ENCODE measurements at regions not wholly inside any gene's neighbourhood (a gene's known extent, or its start where the extent isn't known, plus 50 kb on each side); places are given as distances from the start of the nearest gene placed in this dataset.

- DNase-seq: no peak
- H3K27ac Mint-ChIP-seq: no peak overlapping the region
- ATAC-seq (ENCODE audit: low read depth): no peak
Measured at GRCh38 chr2:176960736-176961520, 251.7 kb upstream of the HNRNPA3 start.

GRCh38 chr2:176961775-176962619 lies 250.6 kb upstream of the HNRNPA3 start:
- no peak for DNase-seq
- POLR2A ChIA-PET: no interaction called here
- Mint-ChIP-seq H3K4me3 (no peak overlapping the region), H3K36me3 (no peaks in the 10 kb centered on the region), H3K27me3 (peaks cover 31% of the 10 kb centered on the region), H3K9me3 (no peaks in the 10 kb centered on the region), H3K27ac (no peak overlapping the region), H3K4me1 (no peaks in the 10 kb centered on the region)
- no peak for ATAC-seq (ENCODE audit: low read depth)

More at GRCh38 chr2:176960736-176961520, 251.7 kb upstream of the HNRNPA3 start:
- POLR2A ChIA-PET: no interaction called here
- Mint-ChIP-seq H3K9me3 (no peaks in the 10 kb centered on the region), H3K36me3 (no peaks in the 10 kb centered on the region), H3K4me1 (peaks cover 1% of the 10 kb centered on the region), H3K27me3 (peaks cover 30% of the 10 kb centered on the region), H3K4me3 (no peak overlapping the region)

- Mint-ChIP-seq H3K27ac (no peak overlapping the region), H3K4me3 (no peak overlapping the region), H3K9me3 (no peaks in the 10 kb centered on the region), H3K36me3 (no peaks in the 10 kb centered on the region), H3K4me1 (no peaks in the 10 kb centered on the region), H3K27me3 (peaks cover 33% of the 10 kb centered on the region)
- no peak for ATAC-seq (ENCODE audit: low read depth)
- no peak for DNase-seq
- POLR2A ChIA-PET: no interaction called here
Measured at GRCh38 chr2:176963568-176964287, 248.9 kb upstream of the HNRNPA3 start.

GRCh38 chr2:176967911-176968450 lies 244.6 kb upstream of the HNRNPA3 start:
- no peaks in the 10 kb centered on the region for H3K36me3 Mint-ChIP-seq
- ATAC-seq (ENCODE audit: low read depth): no peak
- no peaks in the 10 kb centered on the region for H3K4me1 Mint-ChIP-seq
- H3K27ac Mint-ChIP-seq: no peak overlapping the region
- no peak overlapping the region for H3K4me3 Mint-ChIP-seq
- POLR2A ChIA-PET: no interaction called here
- peaks cover 21% of the 10 kb centered on the region for H3K27me3 Mint-ChIP-seq
- DNase-seq: no peak
- H3K9me3 Mint-ChIP-seq: no peaks in the 10 kb centered on the region

GRCh38 chr2:176969642-176970359 lies 242.8 kb upstream of the HNRNPA3 start:
- peaks cover 16% of the 10 kb centered on the region for H3K27me3 Mint-ChIP-seq
- H3K9me3 Mint-ChIP-seq: no peaks in the 10 kb centered on the region
- POLR2A ChIA-PET: no interaction called here
- H3K36me3 Mint-ChIP-seq: no peaks in the 10 kb centered on the region
- DNase-seq: no peak
- no peaks in the 10 kb centered on the region for H3K4me1 Mint-ChIP-seq
- no peak for ATAC-seq (ENCODE audit: low read depth)
- H3K4me3 Mint-ChIP-seq: no peak overlapping the region
- H3K27ac Mint-ChIP-seq: no peak overlapping the region

GRCh38 chr2:176976736-176977685 lies 235.6 kb upstream of the HNRNPA3 start:
- peaks cover 21% of the 10 kb centered on the region for H3K27me3 Mint-ChIP-seq
- no peaks in the 10 kb centered on the region for H3K4me1 Mint-ChIP-seq
- POLR2A ChIA-PET: no interaction called here
- no peak for DNase-seq
- no peak overlapping the region for H3K4me3 Mint-ChIP-seq
- H3K9me3 Mint-ChIP-seq: no peaks in the 10 kb centered on the region
- peaks cover 1% of the 10 kb centered on the region for H3K36me3 Mint-ChIP-seq
- no peak overlapping the region for H3K27ac Mint-ChIP-seq
- ATAC-seq (ENCODE audit: low read depth): no peak

- peaks cover 19% of the 10 kb centered on the region for H3K27me3 Mint-ChIP-seq
- ATAC-seq (ENCODE audit: low read depth): no peak
- H3K36me3 Mint-ChIP-seq: peaks cover 1% of the 10 kb centered on the region
- POLR2A ChIA-PET: interaction anchor here (0.5 kb wide), 1 partner anchor 83 kb away, joined by 3 read pairs; no protein-coding TSS in a partner anchor
- no peaks in the 10 kb centered on the region for H3K9me3 Mint-ChIP-seq
- no peak overlapping the region for H3K4me3 Mint-ChIP-seq
- H3K4me1 Mint-ChIP-seq: no peaks in the 10 kb centered on the region
- DNase-seq: no peak
- no peak overlapping the region for H3K27ac Mint-ChIP-seq
Measured at GRCh38 chr2:176978921-176979320, 233.7 kb upstream of the HNRNPA3 start.

GRCh38 chr2:176979981-176980710 lies 232.4 kb upstream of the HNRNPA3 start:
- no peaks in the 10 kb centered on the region for H3K9me3 Mint-ChIP-seq
- ATAC-seq (ENCODE audit: low read depth) (no peak), DNase-seq (no peak)
- H3K4me3 Mint-ChIP-seq: no peak overlapping the region
- peaks cover 1% of the 10 kb centered on the region for H3K36me3 Mint-ChIP-seq
- no peak overlapping the region for H3K27ac Mint-ChIP-seq
- POLR2A ChIA-PET: no interaction called here
- H3K4me1 Mint-ChIP-seq: no peaks in the 10 kb centered on the region
- peaks cover 13% of the 10 kb centered on the region for H3K27me3 Mint-ChIP-seq

- POLR2A ChIA-PET: no interaction called here
- Mint-ChIP-seq H3K27ac (no peak overlapping the region), H3K36me3 (peaks cover under 1% of the 10 kb centered on the region), H3K27me3 (peaks cover 12% of the 10 kb centered on the region), H3K4me3 (no peak overlapping the region), H3K9me3 (peaks cover 2% of the 10 kb centered on the region), H3K4me1 (no peaks in the 10 kb centered on the region)
- DNase-seq (no peak), ATAC-seq (ENCODE audit: low read depth) (no peak)
Measured at GRCh38 chr2:176984987-176985386, 227.6 kb upstream of the HNRNPA3 start.

- H3K9me3 Mint-ChIP-seq: peaks cover 2% of the 10 kb centered on the region
- POLR2A ChIA-PET: no interaction called here
- ATAC-seq (ENCODE audit: low read depth): no peak
Measured at GRCh38 chr2:176985871-176986270, 226.7 kb upstream of the HNRNPA3 start.

GRCh38 chr2:176986487-176986886 lies 226.1 kb upstream of the HNRNPA3 start:
- POLR2A ChIA-PET: no interaction called here
- H3K4me1 Mint-ChIP-seq: no peaks in the 10 kb centered on the region
- no peaks in the 10 kb centered on the region for H3K36me3 Mint-ChIP-seq
- peaks cover 10% of the 10 kb centered on the region for H3K27me3 Mint-ChIP-seq
- ATAC-seq (ENCODE audit: low read depth) (no peak), DNase-seq (no peak)
- no peak overlapping the region for H3K27ac Mint-ChIP-seq
- no peak overlapping the region for H3K4me3 Mint-ChIP-seq
- peaks cover 4% of the 10 kb centered on the region for H3K9me3 Mint-ChIP-seq

More at GRCh38 chr2:176985871-176986270, 226.7 kb upstream of the HNRNPA3 start:
- no peak for DNase-seq
- no peak overlapping the region for H3K4me3 Mint-ChIP-seq
- H3K27me3 Mint-ChIP-seq: peaks cover 12% of the 10 kb centered on the region
- H3K4me1 Mint-ChIP-seq: no peaks in the 10 kb centered on the region
- no peak overlapping the region for H3K27ac Mint-ChIP-seq
- no peaks in the 10 kb centered on the region for H3K36me3 Mint-ChIP-seq

Data from activated naive CD8-positive, alpha-beta T cell treated with anti-CD3 and anti-CD28 coated beads, Interleukin-2, amount 10 ng/mL, durations not matched to agents 7 days and 5 days (primary cell).